ENCODE measurements at regions not wholly inside any gene's neighbourhood (a gene's known extent, or its start where the extent isn't known, plus 50 kb on each side); places are given as distances from the start of the nearest gene placed in this dataset.
"Not testable (repeated sequence)": the region's sequence is repeated elsewhere in the genome, so short reads cannot be mapped to it uniquely, and the experiment has no call there.

DNA sequence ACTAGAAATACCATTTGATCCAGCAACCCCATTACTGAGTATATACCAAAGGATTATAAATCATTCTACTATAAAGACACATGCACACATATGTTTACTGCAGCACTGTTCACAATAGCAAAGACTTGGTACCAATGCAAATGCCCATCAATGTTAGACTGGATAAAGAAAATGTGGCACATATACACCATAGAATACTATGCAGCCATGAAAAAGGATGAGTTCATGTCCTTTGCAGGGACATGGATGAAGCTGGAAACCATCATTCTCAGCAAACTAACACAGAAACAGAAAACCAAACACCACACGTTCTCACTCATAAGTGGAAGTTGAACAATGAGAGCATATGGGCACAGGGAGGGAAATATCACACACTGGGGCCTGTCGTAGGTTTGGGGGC is 106.0 kb downstream of the SPATA18 start:
- not testable (repeated sequence) for H3K36me3 ChIP-seq (ENCODE audit: insufficient read depth, insufficient read length, low read length); DNase-seq (ENCODE audit: low read depth, low spot score); H3K9ac ChIP-seq (ENCODE audit: insufficient read length, low read depth); H3K9me3 ChIP-seq (ENCODE audit: insufficient read depth, low read length); H3K27me3 ChIP-seq (ENCODE audit: insufficient read depth, insufficient read length); H3K4me1 ChIP-seq (ENCODE audit: insufficient read depth, insufficient read length); H3K4me3 ChIP-seq (ENCODE audit: insufficient read length, low read depth)

- H3K9me3 ChIP-seq (ENCODE audit: insufficient read depth, low read length), result no peaks in the 10 kb centered on the region
- no peak overlapping the region for H3K9ac ChIP-seq (ENCODE audit: insufficient read length, low read depth)
- no peaks in the 10 kb centered on the region for H3K4me1 ChIP-seq (ENCODE audit: insufficient read depth, insufficient read length)
- TF ChIP-seq SUZ12 (IDR thresholded peaks at IDR 0.05; ENCODE audit: extremely low read depth, insufficient read depth, insufficient read length), result no peak
- TF ChIP-seq ZNF274 (IDR thresholded peaks at IDR 0.05; ENCODE audit: low read depth, low read length), result no peak
- no peak for TF ChIP-seq YY1 (IDR thresholded peaks at IDR 0.05; ENCODE audit: insufficient read depth, insufficient read length)
- no peak for DNase-seq (ENCODE audit: low read depth, low spot score)
- no peak overlapping the region for H3K4me3 ChIP-seq (ENCODE audit: insufficient read length, low read depth)
- no peaks in the 10 kb centered on the region for H3K27me3 ChIP-seq (ENCODE audit: insufficient read depth, insufficient read length)
- H3K36me3 ChIP-seq (ENCODE audit: insufficient read depth, insufficient read length, low read length), result no peaks in the 10 kb centered on the region
Observed at GRCh38 chr4:52157641-52158316, 106.7 kb downstream of the SPATA18 start.

- no peaks in the 10 kb centered on the region for H3K4me1 ChIP-seq (ENCODE audit: insufficient read depth, insufficient read length)
- H3K9ac ChIP-seq (ENCODE audit: insufficient read length, low read depth), result no peak overlapping the region
- no peak for TF ChIP-seq SUZ12 (IDR thresholded peaks at IDR 0.05; ENCODE audit: extremely low read depth, insufficient read depth, insufficient read length)
- TF ChIP-seq YY1 (IDR thresholded peaks at IDR 0.05; ENCODE audit: insufficient read depth, insufficient read length), result no peak
- TF ChIP-seq ZNF274 (IDR thresholded peaks at IDR 0.05; ENCODE audit: low read depth, low read length), result no peak
- no peaks in the 10 kb centered on the region for H3K36me3 ChIP-seq (ENCODE audit: insufficient read depth, insufficient read length, low read length)
- H3K27me3 ChIP-seq (ENCODE audit: insufficient read depth, insufficient read length), result no peaks in the 10 kb centered on the region
- H3K4me3 ChIP-seq (ENCODE audit: insufficient read length, low read depth), result no peak overlapping the region
- DNase-seq (ENCODE audit: low read depth, low spot score), result no peak
- H3K9me3 ChIP-seq (ENCODE audit: insufficient read depth, low read length), result no peaks in the 10 kb centered on the region
Observed at GRCh38 chr4:52160859-52161258, 109.8 kb downstream of the SPATA18 start.

DNA sequence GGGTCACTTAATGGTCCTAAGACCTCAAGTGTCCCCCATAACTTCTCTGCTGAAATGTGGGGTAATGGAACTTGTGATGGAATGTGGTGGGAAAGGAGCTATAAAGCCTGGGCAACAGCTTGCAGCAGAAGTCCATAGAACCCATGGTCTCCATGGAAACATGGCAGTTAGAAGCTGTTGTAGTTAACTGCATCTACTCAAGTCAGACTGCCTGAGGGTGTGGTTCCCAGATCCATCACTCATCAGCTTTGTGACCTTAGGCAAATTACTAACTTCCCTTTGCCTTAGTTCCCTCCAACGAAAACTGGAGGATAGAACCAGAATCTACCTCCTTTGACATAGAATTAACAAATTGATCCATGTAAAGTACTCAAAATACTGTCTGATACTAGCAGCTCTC is 113.0 kb downstream of the SPATA18 start:
- no peak for TF ChIP-seq YY1 (IDR thresholded peaks at IDR 0.05; ENCODE audit: insufficient read depth, insufficient read length)
- TF ChIP-seq ZNF274 (IDR thresholded peaks at IDR 0.05; ENCODE audit: low read depth, low read length), result no peak
- TF ChIP-seq SUZ12 (IDR thresholded peaks at IDR 0.05; ENCODE audit: extremely low read depth, insufficient read depth, insufficient read length), result no peak
- no peak for DNase-seq (ENCODE audit: low read depth, low spot score)
- Histone ChIP-seq H3K9me3 (ENCODE audit: insufficient read depth, low read length) (no peaks in the 10 kb centered on the region), H3K4me1 (ENCODE audit: insufficient read depth, insufficient read length) (no peaks in the 10 kb centered on the region), H3K9ac (ENCODE audit: insufficient read length, low read depth) (no peak overlapping the region), H3K4me3 (ENCODE audit: insufficient read length, low read depth) (no peak overlapping the region), H3K27me3 (ENCODE audit: insufficient read depth, insufficient read length) (no peaks in the 10 kb centered on the region), H3K36me3 (ENCODE audit: insufficient read depth, insufficient read length, low read length) (no peaks in the 10 kb centered on the region)

GRCh38 chr4:52172166-52172565 is 121.1 kb downstream of the SPATA18 start:
- TF ChIP-seq ZNF274 (IDR thresholded peaks at IDR 0.05; ENCODE audit: low read depth, low read length) (no peak), SUZ12 (IDR thresholded peaks at IDR 0.05; ENCODE audit: extremely low read depth, insufficient read depth, insufficient read length) (no peak), YY1 (IDR thresholded peaks at IDR 0.05; ENCODE audit: insufficient read depth, insufficient read length) (no peak)
- Histone ChIP-seq H3K36me3 (ENCODE audit: insufficient read depth, insufficient read length, low read length) (no peaks in the 10 kb centered on the region), H3K27me3 (ENCODE audit: insufficient read depth, insufficient read length) (no peaks in the 10 kb centered on the region), H3K9me3 (ENCODE audit: insufficient read depth, low read length) (no peaks in the 10 kb centered on the region), H3K9ac (ENCODE audit: insufficient read length, low read depth) (no peak overlapping the region), H3K4me3 (ENCODE audit: insufficient read length, low read depth) (no peak overlapping the region), H3K4me1 (ENCODE audit: insufficient read depth, insufficient read length) (no peaks in the 10 kb centered on the region)
- DNase-seq (ENCODE audit: low read depth, low spot score), result no peak

DNA sequence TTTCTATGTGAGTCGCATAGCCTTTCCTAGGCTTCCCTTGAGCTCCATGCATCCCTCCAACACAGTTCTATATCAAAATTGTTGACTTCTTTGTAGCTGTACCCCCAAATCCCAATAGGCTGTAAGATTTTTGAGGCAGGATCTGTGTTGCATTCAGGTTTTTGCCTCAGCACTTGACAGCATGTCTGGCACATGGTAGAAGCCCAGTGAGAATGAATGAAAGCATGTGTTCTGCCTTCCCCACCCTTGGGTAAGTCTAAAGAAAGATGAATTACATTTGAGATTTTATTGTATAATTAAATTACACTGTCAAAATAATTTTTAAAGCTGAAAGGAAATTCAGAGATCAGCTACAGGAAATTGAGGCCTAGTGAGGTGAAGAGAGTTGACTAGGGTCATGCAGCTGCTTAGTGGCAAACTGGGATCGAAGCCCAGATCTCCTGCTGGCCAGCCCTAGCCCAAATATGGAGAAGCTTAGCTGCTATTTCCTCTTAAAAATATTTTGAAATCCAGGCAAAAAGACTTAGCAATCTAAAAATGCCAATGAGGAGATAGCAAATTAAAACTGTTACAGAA is 122.5 kb downstream of the SPATA18 start:
- no peak for DNase-seq (ENCODE audit: low read depth, low spot score)
- H3K9ac ChIP-seq (ENCODE audit: insufficient read length, low read depth), result no peak overlapping the region
- H3K27me3 ChIP-seq (ENCODE audit: insufficient read depth, insufficient read length), result no peaks in the 10 kb centered on the region
- H3K4me3 ChIP-seq (ENCODE audit: insufficient read length, low read depth), result no peak overlapping the region
- no peaks in the 10 kb centered on the region for H3K9me3 ChIP-seq (ENCODE audit: insufficient read depth, low read length)
- no peaks in the 10 kb centered on the region for H3K4me1 ChIP-seq (ENCODE audit: insufficient read depth, insufficient read length)
- TF ChIP-seq YY1 (IDR thresholded peaks at IDR 0.05; ENCODE audit: insufficient read depth, insufficient read length) (no peak), SUZ12 (IDR thresholded peaks at IDR 0.05; ENCODE audit: extremely low read depth, insufficient read depth, insufficient read length) (no peak), ZNF274 (IDR thresholded peaks at IDR 0.05; ENCODE audit: low read depth, low read length) (no peak)
- no peaks in the 10 kb centered on the region for H3K36me3 ChIP-seq (ENCODE audit: insufficient read depth, insufficient read length, low read length)

GRCh38 chr4:52187603-52188002 is 136.5 kb downstream of the SPATA18 start:
- no peaks in the 10 kb centered on the region for H3K9me3 ChIP-seq (ENCODE audit: insufficient read depth, low read length)
- no peaks in the 10 kb centered on the region for H3K27me3 ChIP-seq (ENCODE audit: insufficient read depth, insufficient read length)
- no peaks in the 10 kb centered on the region for H3K4me1 ChIP-seq (ENCODE audit: insufficient read depth, insufficient read length)
- DNase-seq (ENCODE audit: low read depth, low spot score), result no peak
- H3K9ac ChIP-seq (ENCODE audit: insufficient read length, low read depth), result no peak overlapping the region
- TF ChIP-seq ZNF274 (IDR thresholded peaks at IDR 0.05; ENCODE audit: low read depth, low read length), result no peak
- TF ChIP-seq SUZ12 (IDR thresholded peaks at IDR 0.05; ENCODE audit: extremely low read depth, insufficient read depth, insufficient read length), result no peak
- no peak for TF ChIP-seq YY1 (IDR thresholded peaks at IDR 0.05; ENCODE audit: insufficient read depth, insufficient read length)
- no peak overlapping the region for H3K4me3 ChIP-seq (ENCODE audit: insufficient read length, low read depth)
- no peaks in the 10 kb centered on the region for H3K36me3 ChIP-seq (ENCODE audit: insufficient read depth, insufficient read length, low read length)
